GM18502 (cell line): ENCODE measurements at regions not wholly inside any gene's neighbourhood (a gene's known extent, or its start where the extent isn't known, plus 50 kb on each side); places are given as distances from the start of the nearest gene placed in this dataset.
"Not testable (repeated sequence)": the region's sequence is repeated elsewhere in the genome, so short reads cannot be mapped to it uniquely, and the experiment has no call there.

Experiments
- ATAC-seq: cut with Tn5 transposase; IDR thresholded peaks from one replicate; pipeline ENCODE4 v1.9.1; 2021; ENCODE audit warnings: mild to moderate bottlenecking; ENCODE audit not compliant: unreplicated experiment, poor library complexity

DNA sequence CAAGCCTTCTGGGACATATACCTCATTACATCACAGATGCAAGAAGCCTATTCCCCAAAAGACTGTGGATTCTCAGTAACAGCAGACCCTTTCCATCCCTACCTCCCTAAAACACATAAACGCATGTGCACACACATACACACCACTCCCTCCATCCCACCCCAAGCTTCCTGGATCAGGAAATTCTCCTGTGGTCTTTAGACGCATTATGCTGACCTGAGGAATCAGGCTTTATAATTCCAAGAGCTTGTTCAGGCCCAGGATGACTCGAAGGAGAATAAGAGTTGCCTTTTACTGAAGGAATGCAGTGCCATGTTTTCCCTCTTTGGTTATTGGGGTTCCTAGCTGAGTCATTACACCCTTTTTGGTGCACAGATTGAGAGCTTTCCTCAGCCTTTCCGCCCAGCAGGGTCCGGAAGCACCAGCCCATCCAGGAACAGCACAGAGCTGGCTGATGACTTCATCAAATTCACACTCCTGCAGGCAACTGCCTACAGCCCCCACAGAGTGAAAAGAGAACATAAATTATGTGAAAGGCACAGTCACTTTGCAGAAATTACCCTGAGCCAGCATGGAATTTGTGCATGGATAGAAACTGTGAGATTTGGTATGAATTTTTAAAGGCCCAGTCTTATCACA lies 385.0 kb upstream of the TRPC7 start:
- ATAC-seq = no peak

- no peak for ATAC-seq
Observed at GRCh38 chr5:136749016-136749415, 383.7 kb upstream of the TRPC7 start.

GRCh38 chr5:136743052-136743451 lies 377.7 kb upstream of the TRPC7 start:
- ATAC-seq = no peak

GRCh38 chr5:136740228-136740627 lies 374.9 kb upstream of the TRPC7 start:
- no peak for ATAC-seq

DNA sequence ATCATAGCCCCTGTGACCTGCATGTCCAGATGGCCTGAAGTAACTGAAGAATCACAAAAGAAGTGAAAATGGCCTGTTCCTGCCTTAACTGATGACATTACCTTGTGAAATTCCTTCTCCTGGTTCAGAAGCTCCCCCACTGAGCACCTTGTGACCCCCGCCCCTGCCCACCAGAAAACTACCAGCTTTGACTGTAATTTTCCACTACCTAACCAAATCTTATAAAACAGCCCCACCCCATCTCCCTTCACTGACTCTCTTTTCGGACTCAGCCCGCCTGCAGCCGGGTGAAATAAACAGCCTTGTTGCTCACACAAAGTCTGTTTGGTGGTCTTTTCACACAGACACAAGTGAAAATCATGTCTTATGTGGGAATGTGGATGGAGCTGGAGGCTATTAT lies 373.9 kb upstream of the TRPC7 start:
- ATAC-seq = not testable (repeated sequence)

GRCh38 chr5:136738829-136739228 lies 373.5 kb upstream of the TRPC7 start:
- ATAC-seq = no peak

DNA sequence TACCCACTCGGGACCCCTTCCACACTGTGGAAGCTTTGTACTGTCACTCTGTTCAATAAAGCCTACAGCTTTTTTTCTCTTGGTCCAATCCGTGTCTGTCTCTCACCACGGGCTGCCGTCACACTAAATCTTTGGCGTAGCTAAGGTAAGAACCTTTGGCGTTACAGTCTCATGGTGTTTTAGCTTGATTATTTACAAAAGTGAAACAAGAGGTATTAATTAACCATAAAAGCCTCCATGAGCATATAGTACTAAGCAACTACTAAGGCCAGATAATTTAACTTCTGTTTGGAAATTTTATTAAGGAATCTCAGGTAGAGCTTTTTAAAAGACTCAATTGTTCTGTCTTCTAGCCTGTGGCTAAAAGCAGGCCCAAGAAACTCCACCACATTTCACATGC lies 370.7 kb upstream of the TRPC7 start:
- no peak for ATAC-seq

DNA sequence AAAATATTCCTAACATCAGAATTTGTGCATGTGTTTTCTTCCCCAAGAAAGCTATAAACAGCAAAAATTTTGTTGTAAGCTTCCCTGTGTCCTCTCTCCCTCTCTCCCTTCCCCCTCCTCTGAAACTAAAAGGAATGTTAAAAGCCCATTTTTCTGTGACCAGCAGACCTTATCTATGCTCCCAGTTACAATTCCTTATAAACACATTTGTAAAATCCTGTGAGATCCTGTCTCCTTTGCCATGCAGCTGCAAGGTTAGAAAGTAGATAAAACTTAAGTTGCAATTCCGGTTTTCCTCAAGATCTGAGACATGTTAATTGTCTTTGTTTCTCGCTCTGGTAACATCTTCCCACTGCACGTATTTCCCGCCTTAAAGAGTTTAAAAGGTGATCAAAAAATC lies 370.3 kb upstream of the TRPC7 start:
- ATAC-seq = not testable (repeated sequence)

DNA sequence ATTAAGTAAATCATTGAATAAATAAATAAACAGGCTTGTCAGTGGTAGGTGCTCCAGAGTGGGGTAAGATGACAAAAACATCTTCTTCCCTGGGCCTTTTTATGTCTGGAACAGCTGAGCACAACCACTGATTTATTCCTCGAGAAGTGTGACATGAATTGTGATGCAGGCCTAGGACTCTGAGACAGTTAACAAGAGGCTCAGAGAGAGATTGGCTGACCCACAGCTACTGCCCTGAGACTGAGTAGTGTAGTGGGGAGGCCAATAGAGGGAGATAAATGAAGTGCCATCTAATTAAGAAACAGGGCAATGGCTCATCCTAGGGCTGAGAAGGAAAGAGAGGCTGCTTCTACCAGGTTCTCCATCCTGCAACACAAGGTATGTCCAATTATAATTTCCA lies 369.3 kb upstream of the TRPC7 start:
- no peak for ATAC-seq

- ATAC-seq = no peak
Observed at GRCh38 chr5:136732751-136733150, 367.4 kb upstream of the TRPC7 start.

- no peak for ATAC-seq
Observed at GRCh38 chr5:136731241-136731900, 366.0 kb upstream of the TRPC7 start.

DNA sequence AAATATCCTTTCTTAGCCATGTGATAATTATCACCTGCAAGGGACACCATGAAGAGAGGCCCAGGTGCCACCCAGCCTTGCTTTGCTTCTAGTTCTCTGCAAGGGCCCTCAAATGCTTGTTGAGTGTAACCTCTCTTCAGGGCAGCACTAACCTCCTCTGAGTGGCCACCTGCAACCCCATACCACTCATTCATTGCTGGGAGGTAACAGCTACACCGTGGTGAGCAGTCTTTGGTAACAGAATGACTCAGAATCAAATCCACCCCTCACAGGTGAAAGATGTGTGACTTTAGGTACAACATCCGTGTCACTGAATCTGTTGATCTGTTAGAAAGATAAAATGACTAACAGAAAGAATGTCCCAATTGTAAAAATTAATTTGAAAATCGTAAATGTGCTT lies 365.1 kb upstream of the TRPC7 start:
- ATAC-seq = no peak

DNA sequence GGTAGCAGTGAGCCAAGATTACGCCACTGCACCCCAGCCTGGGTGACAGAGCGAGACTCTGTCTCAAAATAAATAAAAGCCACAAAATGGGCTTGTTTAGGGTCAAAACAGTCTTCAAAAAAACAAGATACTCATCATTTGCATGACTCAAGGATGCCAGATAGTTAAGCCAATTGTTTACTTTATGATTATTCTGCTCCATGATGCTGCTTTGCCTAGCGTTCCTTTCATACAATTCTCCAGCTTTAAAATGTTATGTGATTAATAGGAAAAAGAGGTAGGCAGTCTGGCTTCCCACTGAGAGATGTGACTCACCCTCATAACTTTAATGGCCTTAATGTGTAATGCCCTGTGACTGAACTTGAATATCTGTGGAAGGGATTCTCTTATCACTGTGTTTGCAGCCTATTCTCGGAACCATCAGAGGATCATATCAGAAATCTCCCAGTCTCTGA lies 364.6 kb upstream of the TRPC7 start:
- no peak for ATAC-seq

GRCh38 chr5:136726506-136726905 lies 361.2 kb upstream of the TRPC7 start:
- ATAC-seq = no peak

- ATAC-seq = no peak
Observed at GRCh38 chr5:136724161-136724560, 358.8 kb upstream of the TRPC7 start.

GRCh38 chr5:136722581-136722980 lies 357.2 kb upstream of the TRPC7 start:
- ATAC-seq = no peak

- no peak for ATAC-seq
Observed at GRCh38 chr5:136722086-136722485, 356.7 kb upstream of the TRPC7 start.

GRCh38 chr5:136720674-136721073 lies 355.3 kb upstream of the TRPC7 start:
- no peak for ATAC-seq

GRCh38 chr5:136717917-136718316 lies 352.6 kb upstream of the TRPC7 start:
- no peak for ATAC-seq

- ATAC-seq = no peak
Observed at GRCh38 chr5:136714286-136714685, 348.9 kb upstream of the TRPC7 start.

- no peak for ATAC-seq
Observed at GRCh38 chr5:136712628-136713027, 347.3 kb upstream of the TRPC7 start.

- no peak for ATAC-seq
Observed at GRCh38 chr5:136710834-136711233, 345.5 kb upstream of the TRPC7 start.
